ENCODE measurements at regions not wholly inside any gene's neighbourhood (a gene's known extent, or its start where the extent isn't known, plus 50 kb on each side); places are given as distances from the start of the nearest gene placed in this dataset.

DNA sequence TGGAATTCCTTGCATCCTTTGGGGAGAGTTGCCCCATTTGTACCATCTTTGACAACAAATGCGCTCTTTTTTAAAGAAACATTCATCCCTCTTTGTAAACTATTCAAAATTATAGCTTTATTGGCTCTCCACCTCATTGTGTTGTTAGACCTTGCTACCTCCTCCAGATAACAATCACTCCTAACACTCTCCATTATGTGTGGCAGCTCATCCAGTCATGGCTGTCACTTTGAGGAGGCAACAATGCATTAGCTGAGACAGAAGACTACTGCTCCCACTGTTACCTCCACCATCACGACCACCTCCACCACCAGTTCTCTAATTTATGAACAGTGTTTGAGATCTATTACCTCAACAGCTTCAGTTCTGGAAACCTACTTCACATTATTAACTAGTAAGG, 339.1 kb downstream of the FRK start:
- no peaks in the 10 kb centered on the region for H3K36me3 ChIP-seq (ENCODE audit: control insufficient read depth in 2 of 4, insufficient read depth in 4 of 4, low read length in 3 of 4)
- no peaks in the 10 kb centered on the region for H3K79me2 ChIP-seq (ENCODE audit: control insufficient read depth in 1 of 2, insufficient read depth in 2 of 2, low read length in 2 of 2)
- no peak overlapping the region for H3K23ac ChIP-seq (ENCODE audit: insufficient read length)
- no peak overlapping the region for H2AFZ ChIP-seq (ENCODE audit: low read length)
- H3K27ac ChIP-seq (ENCODE audit: low read depth, low read length) = no peak overlapping the region
- H3K4ac ChIP-seq (replicated peaks; ENCODE audit: insufficient read length, low read depth, low read length) = no peak overlapping the region
- no peaks in the 10 kb centered on the region for H3K27me3 ChIP-seq (replicated peaks in 1 of 4; ENCODE audit: control insufficient read depth in 3 of 4, extremely low read depth in 1 of 4, insufficient read depth in 3 of 4, low read length in 3 of 4)
- ChIA-PET POLR2A (ENCODE audit: partially characterized antibody) (interaction anchor here (0.6 kb wide), 1 partner anchor 136 kb away, joined by 3 read pairs; no protein-coding TSS in a partner anchor), CTCF (ENCODE audit: partially characterized antibody) (interaction anchor here (0.6 kb wide), 1 partner anchor 1542 kb away, joined by 3 read pairs; no protein-coding TSS in a partner anchor)
- no peak overlapping the region for H3K56ac ChIP-seq (replicated peaks; ENCODE audit: insufficient read length, low read depth, low read length)
- WGBS, 2 experiments (ENCODE audit: extremely low coverage in 1 of 2, insufficient coverage in 1 of 2, insufficient read length in 1 of 2, insufficient replicate concordance in 2 of 2, low coverage in 1 of 2, low lambda C conversion rate in 2 of 2, missing lambda C conversion rate in 1 of 2) = 93% methylated on average over 2 of the region's 2 CpGs; no CpG with 5 or more reads in 1 of the 2 experiments
- no peak overlapping the region for H2AK5ac ChIP-seq (ENCODE audit: low read depth, low read length)
- no peak overlapping the region for H2BK120ac ChIP-seq (replicated peaks; ENCODE audit: low read depth, low read length)
- no peaks in the 10 kb centered on the region for H3K23me2 ChIP-seq (ENCODE audit: low read depth, low read length)
- H3K4me2 ChIP-seq (ENCODE audit: insufficient read depth in 1 of 2, low read depth in 2 of 2, low read length in 2 of 2) = no peak overlapping the region
- H3K9ac ChIP-seq (replicated peaks in 1 of 4; ENCODE audit: extremely low read depth in 1 of 4, low read depth in 3 of 4, low read length in 3 of 4) = no peak overlapping the region
- H3K14ac ChIP-seq (ENCODE audit: insufficient read length) = no peak overlapping the region
- H3K4me3 ChIP-seq (ENCODE audit: extremely low read depth in 1 of 4, insufficient read depth in 2 of 4, low read depth in 3 of 4, low read length in 4 of 4) = no peak overlapping the region
- H4K5ac ChIP-seq (ENCODE audit: insufficient read length, low read depth, low read length) = no peak overlapping the region
- no peak overlapping the region for H3K18ac ChIP-seq (ENCODE audit: extremely low read depth, low read length)
- no peaks in the 10 kb centered on the region for H3K79me1 ChIP-seq (ENCODE audit: low read depth, low read length)
- no peaks in the 10 kb centered on the region for H3K4me1 ChIP-seq (replicated peaks in 1 of 4; ENCODE audit: control insufficient read depth in 3 of 4, insufficient read depth in 4 of 4, low read length in 3 of 4)
- no peaks in the 10 kb centered on the region for H4K20me1 ChIP-seq (replicated peaks in 1 of 2; ENCODE audit: control insufficient read depth in 1 of 2, insufficient read depth in 2 of 2, low read length in 2 of 2)
- no peak overlapping the region for H2BK5ac ChIP-seq (ENCODE audit: low read depth, low read length)
- no peak for FAIRE-seq
- H2BK15ac ChIP-seq (ENCODE audit: low read length) = no peak overlapping the region
- TF ChIP-seq JUN (IDR thresholded peaks at IDR 0.05; ENCODE audit: low read depth, low read length) (no peak), EZH2 (IDR thresholded peaks at IDR 0.05; ENCODE audit: low read depth, low read length, severe bottlenecking) (no peak), BRCA1 (IDR thresholded peaks at IDR 0.05; ENCODE audit: low read depth, low read length) (no peak), RAD21 (IDR thresholded peaks at IDR 0.05 in 1 of 2, conservative IDR thresholded peaks at IDR 0.05 in 1 of 2; ENCODE audit: low read depth in 2 of 2, low read length in 2 of 2) (no peak), SIX5 (IDR thresholded peaks at IDR 0.05; ENCODE audit: low read depth, low read length) (no peak), POLR2AphosphoS5 (IDR thresholded peaks at IDR 0.05; ENCODE audit: low read depth, low read length) (no peak), NANOG (IDR thresholded peaks at IDR 0.05; ENCODE audit: insufficient read depth, low read depth, low read length, poor library complexity, severe bottlenecking) (no peak), CEBPB (IDR thresholded peaks at IDR 0.05; ENCODE audit: low read depth, low read length) (no peak), KDM1A (IDR thresholded peaks at IDR 0.05; ENCODE audit: borderline replicate concordance, low read length) (no peak), TCF12 (IDR thresholded peaks at IDR 0.05; ENCODE audit: low read depth, low read length) (no peak), MAFK (IDR thresholded peaks at IDR 0.05; ENCODE audit: low read depth, low read length) (no peak), BACH1 (IDR thresholded peaks at IDR 0.05; ENCODE audit: low read length) (no peak), TEAD4 (IDR thresholded peaks at IDR 0.05; ENCODE audit: low read depth, low read length) (no peak)
- no peaks in the 10 kb centered on the region for H3K9me3 ChIP-seq (ENCODE audit: insufficient read depth in 2 of 2, low read depth in 1 of 2, low read length in 1 of 2)
- no peak for DNase-seq (ENCODE audit: low read depth in 1 of 2, low spot score in 2 of 2)
- no peak overlapping the region for H2BK12ac ChIP-seq (ENCODE audit: low read depth, low read length)
- no peak overlapping the region for H4K8ac ChIP-seq (ENCODE audit: extremely low read depth, insufficient read depth, low read length)
- no peak overlapping the region for H2BK20ac ChIP-seq (ENCODE audit: low read length)
- no peak overlapping the region for H4K91ac ChIP-seq (replicated peaks; ENCODE audit: insufficient read length, low read length)
